NCI-H2029 (cell line): ENCODE measurements at regions not wholly inside any gene's neighbourhood (a gene's known extent, or its start where the extent isn't known, plus 50 kb on each side); places are given as distances from the start of the nearest gene placed in this dataset.

Experiments
- DNase-seq: peaks from one replicate; lab custom pipeline; 2025; lab: John Stamatoyannopoulos, UW

GRCh38 chr1:99573431-99574217 lies 72.3 kb upstream of the PALMD start:
- DNase-seq = no peak

GRCh38 chr1:99577313-99577712 lies 68.6 kb upstream of the PALMD start:
- DNase-seq = no peak

GRCh38 chr1:99579691-99580172 lies 66.2 kb upstream of the PALMD start:
- no peak for DNase-seq

- DNase-seq = no peak
These were observed 65.5 kb upstream of the PALMD start for GRCh38 chr1:99580451-99580850.

- DNase-seq = no peak
These were observed 58.9 kb upstream of the PALMD start for GRCh38 chr1:99587008-99587407.

- no peak for DNase-seq
These were observed 56.7 kb upstream of the PALMD start for GRCh38 chr1:99589186-99589636.

- no peak for DNase-seq
These were observed 55.2 kb upstream of the PALMD start for GRCh38 chr1:99590578-99591209.

- DNase-seq = no peak
These were observed 54.0 kb upstream of the PALMD start for GRCh38 chr1:99591886-99592285.

- no peak for DNase-seq
These were observed 51.7 kb upstream of the PALMD start for GRCh38 chr1:99594205-99594604.

GRCh38 chr1:99595041-99595440 lies 50.9 kb upstream of the PALMD start:
- no peak for DNase-seq

- DNase-seq = no peak
These were observed 50.5 kb upstream of the PALMD start for GRCh38 chr1:99595441-99595840.
